K562 (cell line): ENCODE measurements at regions not wholly inside any gene's neighbourhood (a gene's known extent, or its start where the extent isn't known, plus 50 kb on each side); places are given as distances from the start of the nearest gene placed in this dataset.
A peak's percentile ranks its signal among the peaks of the same experiment; 100 is the strongest.

Experiments
- ATAC-seq: fragments of 200-7000 bp; cut with Tn5 transposase; 3 replicates; pipeline ENCODE4 v1.9.1; 2020; ENCODE audit warnings: moderate library complexity
- BruUV-seq: library from RNA; stranded (reverse); fragments of 400-500 nt; replicated peaks from 2 replicates; lab custom pipeline; 2021; lab: Mats Ljungman, UMichigan
- CTCF ChIA-PET: fragments of 300-600 bp; formaldehyde crosslinking; extraction: SDS; loops from one replicate; lab custom pipeline; 2021; ENCODE audit warnings: low intra/inter-chr PET ratio; lab: Yijun Ruan, JAX
- POLR2A ChIA-PET: fragments of 300-600, 350-650 bp; sonication (Branson Sonifier 250); formaldehyde crosslinking; extraction: SDS; loops from one replicate; lab custom pipeline; 2021; ENCODE audit warnings: antibody characterized with exemption, inconsistent platforms; lab: Yijun Ruan, JAX
- DNase-seq, 4 experiments: peaks; one replicate each; pipeline versions ENCODE4 v3.0.0 to v3.0.0-alpha.2; 2011 to 2018; ENCODE audit warnings: low spot score in 3 of 4, mixed read lengths in 3 of 4; ENCODE audit errors: extremely low read depth in 1 of 4
- FAIRE-seq: peaks from 2 replicates; lab custom pipeline; 2011; peaks lifted over from hg19 to GRCh38; lab: Jason Lieb, UNC
- H2AFZ ChIP-seq: 2 replicates; pipeline ENCODE4 v1.6.0; 2011; ENCODE audit warnings: low read depth, low read length, control low read depth, inconsistent platforms
- H3K27ac ChIP-seq: fragments of 200-600 bp; 3 replicates; pipeline ENCODE4 v1.8.0; 2011; ENCODE audit warnings: low read depth, mild to moderate bottlenecking, control low read depth, inconsistent platforms, low read length, moderate library complexity, mixed read lengths; ENCODE audit errors: extremely low read depth
- H3K27me3 ChIP-seq, 2 experiments: fragments of 300-600 bp in 1 of 2; 2 replicates in 1 of 2; 3 replicates in 1 of 2; pipeline versions ENCODE4 v1.6.0 to v1.8.0; 2011; ENCODE audit warnings: inconsistent platforms in 2 of 2, low read length in 2 of 2, mild to moderate bottlenecking in 1 of 2, mixed read lengths in 1 of 2, moderate library complexity in 1 of 2; ENCODE audit not compliant: control insufficient read depth in 2 of 2, insufficient read depth in 2 of 2
- H3K36me3 ChIP-seq: fragments of 300-600 bp; 3 replicates; pipeline ENCODE4 v1.8.0; 2011; ENCODE audit warnings: mild to moderate bottlenecking, low read length, inconsistent platforms; ENCODE audit not compliant: control insufficient read depth, insufficient read depth
- H3K4me1 ChIP-seq, 2 experiments: fragments of 200-600 bp in 1 of 2; replicated peaks in 1 of 2; 2 replicates in 1 of 2; 3 replicates in 1 of 2; pipeline versions ENCODE4 v1.5.1 to v1.8.0; 2011; ENCODE audit warnings: inconsistent platforms in 2 of 2, low read length in 2 of 2, mild to moderate bottlenecking in 1 of 2, mixed read lengths in 1 of 2, moderate library complexity in 1 of 2; ENCODE audit not compliant: control insufficient read depth in 2 of 2, insufficient read depth in 2 of 2
- H3K4me2 ChIP-seq: 2 replicates; pipeline ENCODE4 v1.6.1; 2011; ENCODE audit warnings: low read length, control low read depth, inconsistent platforms, mixed read lengths; ENCODE audit not compliant: insufficient read depth
- H3K4me3 ChIP-seq: fragments of 200-600 bp; sonication (generic), shearing (Covaris generic); 2 replicates; pipeline ENCODE4 v1.5.1; 2016; ENCODE audit warnings: control low read depth, inconsistent platforms
- H3K79me2 ChIP-seq: fragments of 200-600 bp; 3 replicates; pipeline ENCODE4 v1.8.0; 2011; ENCODE audit warnings: low read length, inconsistent platforms; ENCODE audit not compliant: control insufficient read depth, insufficient read depth
- H3K9ac ChIP-seq, 2 experiments: 2 replicates each; pipeline versions ENCODE4 v1.6.0 to v1.6.1; 2011; ENCODE audit warnings: low read depth in 2 of 2, low read length in 2 of 2, control low read depth in 1 of 2, inconsistent platforms in 1 of 2, mild to moderate bottlenecking in 1 of 2, mixed read lengths in 1 of 2; ENCODE audit not compliant: insufficient read depth in 1 of 2
- H3K9me1 ChIP-seq: one replicate; pipeline ENCODE4 v1.6.0; 2011; ENCODE audit warnings: inconsistent platforms, mild to moderate bottlenecking, low read length, moderate library complexity; ENCODE audit not compliant: control insufficient read depth, insufficient read depth
- H3K9me3 ChIP-seq: replicated peaks from 2 replicates; pipeline ENCODE4 v1.5.1; 2011; ENCODE audit warnings: low read depth, low read length, inconsistent platforms; ENCODE audit not compliant: control insufficient read depth, insufficient read depth
- H4K20me1 ChIP-seq: replicated peaks from 2 replicates; pipeline ENCODE4 v1.6.1; 2011; ENCODE audit warnings: low read length, inconsistent platforms, mixed read lengths; ENCODE audit not compliant: control insufficient read depth, insufficient read depth
- CAMTA2 ChIP-seq: fragments of 250-450 bp; sonication (Bioruptor Pico); conservative IDR thresholded peaks from 2 replicates; pipeline ENCODE4 v1.5.1; 2022
- CTBP1 ChIP-seq: fragments of 450-650 bp; IDR thresholded peaks from 2 replicates; pipeline ENCODE4 v1.6.1; 2016; ENCODE audit warnings: borderline replicate concordance
- DDX20 ChIP-seq: fragments of 450-650 bp; IDR thresholded peaks from 2 replicates; pipeline ENCODE4 v1.6.1; 2016; ENCODE audit warnings: missing genetic modification characterization, low read depth, mild to moderate bottlenecking, missing compliant biosample characterization, moderate library complexity
- FOXA3 ChIP-seq, 2 experiments: fragments of 450-650 bp in 1 of 2; sonication (generic) in 1 of 2; formaldehyde crosslinking; IDR thresholded peaks in 1 of 2; conservative IDR thresholded peaks in 1 of 2; 2 replicates each; pipeline versions ENCODE4 v1.4.0 to v1.8.0; 2020 to 2022; ENCODE audit warnings: mild to moderate bottlenecking in 2 of 2, missing genetic modification reagents in 1 of 2
- GATAD2A ChIP-seq: fragments of 450-650 bp; IDR thresholded peaks from 2 replicates; pipeline ENCODE4 v1.6.1; 2017
- KDM1A ChIP-seq, 2 experiments: fragments of 450-650 bp; IDR thresholded peaks; 2 replicates each; pipeline ENCODE4 v1.6.1; 2016; ENCODE audit warnings: mild to moderate bottlenecking in 2 of 2
- MYBL2 ChIP-seq, 2 experiments: fragments of 450-650 bp in 1 of 2; sonication (generic) in 1 of 2; formaldehyde crosslinking in 1 of 2; IDR thresholded peaks; 2 replicates each; pipeline versions ENCODE4 v1.6.1 to v1.8.1; 2017 to 2022; ENCODE audit warnings: borderline replicate concordance in 1 of 2, inconsistent platforms in 1 of 2, low read depth in 1 of 2, mild to moderate bottlenecking in 1 of 2, missing genetic modification reagents in 1 of 2, moderate library complexity in 1 of 2
- POLR3A ChIP-seq: IDR thresholded peaks from 2 replicates; pipeline ENCODE4 v1.6.1; 2011; ENCODE audit warnings: borderline replicate concordance, mild to moderate bottlenecking, moderate library complexity; ENCODE audit not compliant: insufficient read length, insufficient read depth; ENCODE audit errors: extremely low read depth
- SMARCA4 ChIP-seq: fragments of 450-650 bp; IDR thresholded peaks from 2 replicates; pipeline ENCODE4 v1.6.1; 2016
- TFAM ChIP-seq: fragments of 250-450 bp; sonication (Bioruptor Pico); conservative IDR thresholded peaks from 2 replicates; pipeline ENCODE4 v1.5.0; 2021; ENCODE audit warnings: mild to moderate bottlenecking, moderate library complexity
- ZFP36 ChIP-seq: fragments of 150-350 bp; IDR thresholded peaks from 2 replicates; pipeline ENCODE4 v1.6.1; 2018; ENCODE audit warnings: low read length, low read depth; ENCODE audit not compliant: partially characterized antibody
- ZNF431 ChIP-seq: sonication (generic); formaldehyde crosslinking; IDR thresholded peaks from 2 replicates; pipeline ENCODE4 v1.8.0; 2022; ENCODE audit warnings: mild to moderate bottlenecking, missing genetic modification reagents
- ZNF589 ChIP-seq: fragments of 200-800 bp; sonication (Bioruptor generic); IDR thresholded peaks from 2 replicates; pipeline ENCODE4 v1.6.1; 2016; ENCODE audit warnings: low read depth, missing genetic modification characterization, missing compliant biosample characterization
- WGBS: fragments of 100-300 bp; shearing (Covaris generic); methylation state at CpG from one replicate; pipeline ENCODE4 v1.1.6; 2016; ENCODE audit warnings: low coverage, mixed read lengths; ENCODE audit not compliant: insufficient coverage; ENCODE audit errors: missing lambda C conversion rate; 5-methylcytosine and 5-hydroxymethylcytosine counted together
- in situ Hi-C: fragments of 300-500 bp; cut with MboI; formaldehyde crosslinking; loops from 4 replicates; pipeline ENCODE4 v1.15.0; 2018; ENCODE audit warnings: inconsistent platforms, mixed read lengths
- intact Hi-C: fragments of 100-400 bp; cut with micrococcal nuclease; formaldehyde crosslinking; loops from 2 replicates; pipeline ENCODE4 v1.14.2; 2022
- TF ChIP-seq, protein P1 (sequence below): sonication (generic); formaldehyde crosslinking; IDR thresholded peaks from 2 replicates; pipeline ENCODE4 v1.8.0; 2022; ENCODE audit warnings: missing genetic modification reagents, mild to moderate bottlenecking, borderline replicate concordance
- TF ChIP-seq, protein P2 (sequence below), 2 experiments: fragments of 250-450 bp in 1 of 2; fragments of 450-650 bp in 1 of 2; sonication (Bioruptor Pico) in 1 of 2; IDR thresholded peaks; 2 replicates each; pipeline versions ENCODE4 v1.6.1 to v1.8.0; 2016 to 2021; ENCODE audit warnings: mild to moderate bottlenecking in 2 of 2, moderate library complexity in 2 of 2, missing compliant biosample characterization in 1 of 2, missing genetic modification characterization in 1 of 2

DNA sequence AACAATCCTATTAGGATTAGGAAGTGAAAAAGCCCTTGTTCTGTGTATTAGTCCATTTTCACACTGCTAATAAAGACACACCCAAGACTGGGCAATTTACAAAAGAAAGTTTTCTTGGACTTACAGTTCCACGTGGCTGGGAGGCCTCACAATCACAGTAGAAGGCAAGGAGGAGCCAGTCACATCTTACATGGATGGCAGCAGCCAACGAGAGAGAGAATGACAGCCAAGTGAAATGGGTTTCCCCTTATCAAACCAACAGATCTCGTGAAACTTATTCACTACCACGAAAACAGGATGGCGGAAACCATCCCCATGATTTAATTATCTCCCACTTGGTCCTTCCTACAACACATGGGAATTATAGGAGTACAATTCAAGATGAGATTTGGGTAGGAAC, 248.2 kb upstream of the KCNMB2 start:
- no peak overlapping the region for H3K4me2 ChIP-seq
- DNase-seq (no peak), ATAC-seq (no peak), FAIRE-seq (no peak)
- no peaks in the 10 kb centered on the region for H4K20me1 ChIP-seq
- no peaks in the 10 kb centered on the region for H3K9me3 ChIP-seq
- no peaks in the 10 kb centered on the region for H3K36me3 ChIP-seq
- ChIA-PET CTCF (no interaction called here), POLR2A (no interaction called here)
- H3K79me2 ChIP-seq = no peaks in the 10 kb centered on the region
- no peaks in the 10 kb centered on the region for H3K9me1 ChIP-seq
- 44% methylated on average over 5 of the region's 5 CpGs for WGBS
- H3K27me3 ChIP-seq = no peaks in the 10 kb centered on the region
- no peaks in the 10 kb centered on the region for H3K4me1 ChIP-seq
- no peak overlapping the region for H3K27ac ChIP-seq
- in situ Hi-C loops = no loop called here
- intact Hi-C loops = no loop called here
- BruUV-seq = no TSS peak
- no peak overlapping the region for H3K4me3 ChIP-seq
- no peak overlapping the region for H3K9ac ChIP-seq
- no peak overlapping the region for H2AFZ ChIP-seq
- no peak for TF ChIP-seq MYBL2 (IDR thresholded peaks at IDR 0.05; ENCODE audit: low read depth)
- no peak for TF ChIP-seq MYBL2 (CRISPR knock-in tag; IDR thresholded peaks at IDR 0.05; ENCODE audit: borderline replicate concordance)
- peak; percentile 97 for TF ChIP-seq ZNF431
- peak; percentile 39 for TF ChIP-seq ZFP36

DNA sequence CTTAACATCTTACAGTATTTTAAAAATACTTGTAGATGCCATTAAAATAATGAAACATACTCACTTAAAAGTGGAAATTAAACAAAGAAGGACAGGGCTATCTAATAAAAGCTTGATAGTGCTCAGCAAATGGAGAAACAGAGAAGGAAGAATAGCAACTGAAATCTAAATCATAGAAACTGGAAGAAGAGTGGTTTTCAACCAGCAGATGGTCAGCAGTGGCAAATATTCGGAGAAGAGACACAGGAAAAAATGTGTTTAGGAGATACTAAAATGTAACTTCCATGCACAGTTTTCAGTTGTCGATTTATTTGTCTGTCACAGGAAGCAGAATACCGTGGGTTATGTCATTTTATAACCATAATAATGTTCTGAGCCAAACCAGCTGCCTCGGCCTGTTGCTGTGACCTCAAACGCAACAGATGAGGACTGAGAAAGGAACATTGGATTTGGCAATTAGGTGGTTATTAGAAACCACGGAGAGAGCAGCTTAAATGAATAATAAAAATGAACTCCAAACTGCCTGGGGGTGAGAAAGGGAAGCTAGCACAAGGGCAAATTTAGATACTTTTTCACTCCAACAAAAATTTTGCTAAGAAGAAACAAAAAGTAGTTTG, 246.6 kb upstream of the KCNMB2 start:
- H3K4me1 ChIP-seq = no peaks in the 10 kb centered on the region
- 0 out of 2 replicates have a peak overlapping the region, but pooled peaks have one; percentile 9 for H2AFZ ChIP-seq
- intact Hi-C loops (no loop called here), in situ Hi-C loops (no loop called here)
- DNase-seq (no peak), ATAC-seq (no peak), FAIRE-seq (no peak)
- H3K4me2 ChIP-seq = no peak overlapping the region
- no peaks in the 10 kb centered on the region for H4K20me1 ChIP-seq
- WGBS = 33% methylated on average over 6 of the region's 6 CpGs
- TF ChIP-seq GATAD2A (no peak), CAMTA2 (CRISPR knock-in tag) (no peak), DDX20 (no peak), TFAM (CRISPR knock-in tag) (no peak), SMARCA4 (no peak), KDM1A (IDR thresholded peaks at IDR 0.05) (no peak), POLR3A (no peak), FOXA3 (CRISPR knock-in tag; conservative IDR thresholded peaks at IDR 0.05 in 1 of 2, IDR thresholded peaks at IDR 0.05 in 1 of 2) (no peak), CTBP1 (no peak), ZNF589 (CRISPR knock-in tag) (no peak)
- TF ChIP-seq, protein P1, sequence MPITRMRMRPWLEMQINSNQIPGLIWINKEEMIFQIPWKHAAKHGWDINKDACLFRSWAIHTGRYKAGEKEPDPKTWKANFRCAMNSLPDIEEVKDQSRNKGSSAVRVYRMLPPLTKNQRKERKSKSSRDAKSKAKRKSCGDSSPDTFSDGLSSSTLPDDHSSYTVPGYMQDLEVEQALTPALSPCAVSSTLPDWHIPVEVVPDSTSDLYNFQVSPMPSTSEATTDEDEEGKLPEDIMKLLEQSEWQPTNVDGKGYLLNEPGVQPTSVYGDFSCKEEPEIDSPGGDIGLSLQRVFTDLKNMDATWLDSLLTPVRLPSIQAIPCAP = no peak
- TF ChIP-seq, protein P2, sequence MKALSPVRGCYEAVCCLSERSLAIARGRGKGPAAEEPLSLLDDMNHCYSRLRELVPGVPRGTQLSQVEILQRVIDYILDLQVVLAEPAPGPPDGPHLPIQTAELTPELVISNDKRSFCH (CRISPR knock-in tag; IDR thresholded peaks at IDR 0.05) = no peak
- TF ChIP-seq, protein P2 (tag; IDR thresholded peaks at IDR 0.05) = no peak
- no peak overlapping the region for H3K27ac ChIP-seq
- no peaks in the 10 kb centered on the region for H3K27me3 ChIP-seq
- H3K4me3 ChIP-seq = no peak overlapping the region
- ChIA-PET POLR2A (interaction anchor here (0.7 kb wide), 1 partner anchor 26 kb away, joined by 3 read pairs; no protein-coding TSS in a partner anchor), CTCF (no interaction called here)
- no peaks in the 10 kb centered on the region for H3K79me2 ChIP-seq
- BruUV-seq = no TSS peak
- no peaks in the 10 kb centered on the region for H3K9me1 ChIP-seq
- H3K9ac ChIP-seq = no peak overlapping the region
- no peaks in the 10 kb centered on the region for H3K9me3 ChIP-seq
- no peaks in the 10 kb centered on the region for H3K36me3 ChIP-seq
